ENCODE measurements at regions not wholly inside any gene's neighbourhood (a gene's known extent, or its start where the extent isn't known, plus 50 kb on each side); places are given as distances from the start of the nearest gene placed in this dataset.

DNA sequence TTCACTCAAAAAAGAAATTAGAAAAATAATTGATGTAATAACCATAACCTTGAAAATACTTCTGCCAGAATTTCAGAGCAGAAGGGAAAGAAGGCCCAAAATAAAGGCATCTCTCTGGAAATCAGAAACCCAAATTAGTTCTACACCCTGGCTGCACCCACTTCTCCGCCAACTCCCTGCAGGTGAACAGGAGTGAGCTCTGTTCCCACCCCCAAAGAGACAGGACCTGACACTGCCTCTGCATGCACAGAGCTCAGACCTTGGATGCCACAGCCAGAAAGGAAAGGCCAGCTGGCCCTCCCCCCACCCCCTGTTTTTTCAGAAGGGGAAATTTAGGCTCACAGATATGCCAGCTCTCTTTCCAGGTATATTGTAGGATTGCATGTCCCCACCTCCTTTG lies 228.2 kb downstream of the BCL11B start:
- DNase-seq (ENCODE audit: low read depth), result no peak
- no peak overlapping the region for H3K4me3 ChIP-seq (ENCODE audit: low read depth, low read length)

GRCh38 chr14:99047441-99048031 lies 224.5 kb downstream of the BCL11B start:
- H3K4me3 ChIP-seq (ENCODE audit: low read depth, low read length), result no peak overlapping the region
- DNase-seq (ENCODE audit: low read depth), result peak; percentile 21

DNA sequence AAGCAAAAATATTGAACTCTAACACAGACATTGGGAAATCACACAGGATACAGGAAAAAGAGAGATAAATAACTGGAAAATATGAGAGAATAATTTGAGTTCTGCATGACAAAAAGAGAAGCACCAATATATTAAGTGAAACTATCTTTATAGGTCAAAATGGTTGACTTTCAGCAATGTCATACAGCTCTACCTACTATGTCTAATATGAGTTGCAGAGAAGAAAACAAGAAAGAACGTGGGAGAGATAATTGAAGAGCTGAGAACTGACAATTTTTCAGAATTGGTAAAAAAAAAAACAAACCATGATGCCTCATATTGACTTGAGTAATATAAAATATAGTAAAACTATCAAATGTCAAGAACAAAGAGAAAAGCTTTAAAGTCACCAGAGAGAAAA lies 221.7 kb downstream of the BCL11B start:
- DNase-seq (ENCODE audit: low read depth), result no peak
- H3K4me3 ChIP-seq (ENCODE audit: low read depth, low read length), result no peak overlapping the region

DNA sequence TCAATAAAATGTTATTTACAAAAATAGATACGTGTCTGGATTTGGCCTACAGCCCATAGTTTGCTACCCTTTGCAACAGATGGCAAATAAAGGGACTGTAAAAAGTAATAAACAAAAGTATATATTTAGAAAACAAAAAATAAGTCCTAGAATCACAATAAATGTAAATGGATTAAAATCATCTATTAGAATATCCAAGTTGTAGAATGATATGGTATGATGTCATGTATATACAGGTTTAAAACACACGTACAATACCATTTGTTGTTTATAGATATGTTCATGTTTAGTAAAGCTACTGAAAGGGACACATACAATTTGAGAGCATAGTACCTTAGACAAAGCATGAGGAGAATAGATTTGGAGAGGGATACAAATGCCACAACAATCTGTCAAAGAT lies 219.5 kb downstream of the BCL11B start:
- H3K4me3 ChIP-seq (ENCODE audit: low read depth, low read length), result no peak overlapping the region
- DNase-seq (ENCODE audit: low read depth), result no peak

DNA sequence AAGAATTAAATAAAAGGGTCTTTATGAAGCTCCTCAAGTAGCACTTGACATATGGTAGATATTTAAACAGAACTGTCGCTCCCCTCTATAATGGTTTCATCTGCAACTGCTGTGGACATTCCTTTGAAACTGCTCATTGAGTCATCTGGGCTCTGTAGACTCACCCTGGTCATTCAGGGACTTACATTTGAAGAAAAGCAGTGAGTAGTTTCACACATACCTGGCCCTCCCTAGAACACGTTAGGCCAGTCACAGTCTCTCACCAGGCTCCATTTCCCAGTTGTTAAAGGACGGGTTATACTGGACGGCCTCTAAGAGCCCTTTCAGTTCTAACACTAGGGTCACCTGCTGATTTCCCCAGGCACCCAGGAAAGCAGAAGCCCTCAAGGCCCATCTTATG lies 217.0 kb downstream of the BCL11B start:
- no peak for DNase-seq (ENCODE audit: low read depth)
- no peak overlapping the region for H3K4me3 ChIP-seq (ENCODE audit: low read depth, low read length)

DNA sequence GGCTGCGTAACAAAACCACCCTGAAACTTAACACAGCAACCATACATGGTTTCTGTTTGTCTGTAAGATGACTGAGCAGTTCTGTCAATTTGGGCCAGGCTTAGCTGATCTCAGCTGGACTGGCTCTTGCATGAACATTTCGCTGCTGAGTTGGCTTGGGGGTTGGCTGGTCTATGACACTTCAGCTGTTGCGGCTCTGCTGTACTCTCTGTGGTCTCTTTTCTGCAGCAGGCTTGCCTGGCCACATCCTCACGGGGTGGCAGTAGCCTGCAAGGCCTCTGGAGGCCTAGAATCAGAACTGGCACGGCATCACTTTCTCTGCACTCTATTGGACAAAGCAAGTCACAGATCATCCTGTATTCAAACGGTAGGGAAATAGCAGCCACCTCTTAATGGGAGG lies 216.2 kb downstream of the BCL11B start:
- no peak overlapping the region for H3K4me3 ChIP-seq (ENCODE audit: low read depth, low read length)
- DNase-seq (ENCODE audit: low read depth), result no peak

GRCh38 chr14:99057576-99058083 lies 214.4 kb downstream of the BCL11B start:
- DNase-seq (ENCODE audit: low read depth), result no peak
- H3K4me3 ChIP-seq (ENCODE audit: low read depth, low read length), result no peak overlapping the region

DNA sequence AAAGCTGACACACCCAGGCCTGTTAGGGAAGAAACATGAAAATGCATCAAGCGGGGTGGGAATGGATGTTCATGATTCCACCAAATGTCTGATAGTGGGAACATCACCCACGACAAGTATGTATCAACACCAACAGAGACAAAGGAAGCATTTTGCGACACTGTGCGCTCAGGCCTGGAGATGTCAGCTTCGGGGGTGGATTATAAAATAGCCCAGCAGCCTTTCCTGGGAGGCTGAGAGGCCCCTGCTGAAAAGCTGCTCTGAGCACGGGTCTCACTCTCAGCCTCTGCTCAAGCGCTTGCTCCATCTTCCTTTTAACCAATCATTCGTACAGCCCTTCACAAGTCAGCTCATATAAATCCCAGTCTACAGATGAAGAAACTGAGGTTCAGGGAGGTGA lies 213.5 kb downstream of the BCL11B start:
- no peak for DNase-seq (ENCODE audit: low read depth)

GRCh38 chr14:99062216-99062615 lies 209.8 kb downstream of the BCL11B start:
- DNase-seq (ENCODE audit: low read depth), result no peak
- no peak overlapping the region for H3K4me3 ChIP-seq (ENCODE audit: low read depth, low read length)

More for the DNA sequence above, 213.5 kb downstream of the BCL11B start:
- H3K4me3 ChIP-seq (ENCODE audit: low read depth, low read length), result no peak overlapping the region

DNA sequence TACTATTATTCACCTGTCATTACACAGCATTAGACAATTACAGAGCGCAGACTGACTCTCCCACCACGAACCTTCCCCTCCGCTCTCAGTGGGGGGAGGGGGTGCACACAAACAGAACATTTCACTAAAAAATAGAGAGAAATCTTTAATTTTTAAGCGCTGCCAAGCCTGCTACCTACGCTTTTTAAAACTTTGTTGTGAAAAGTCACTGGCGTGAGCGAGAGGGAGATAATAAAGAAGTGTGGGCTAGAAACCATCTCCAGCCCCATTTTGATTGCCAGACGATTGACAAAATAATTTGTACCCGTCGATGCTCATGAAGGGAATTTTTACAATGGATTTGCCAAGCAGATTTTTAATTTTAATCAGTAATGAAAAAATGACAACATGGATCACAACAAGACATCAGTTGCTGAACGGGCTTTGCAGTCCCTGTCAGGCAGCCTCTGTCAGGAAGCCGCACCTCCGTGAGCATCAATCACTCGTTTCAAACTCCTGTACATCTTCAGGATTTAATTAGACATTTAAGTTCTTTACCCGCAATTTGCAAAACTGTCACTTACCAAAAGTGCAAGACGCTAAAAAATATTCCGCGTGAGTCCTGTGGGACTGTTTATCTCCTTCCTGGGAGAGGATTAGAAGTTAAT lies 209.1 kb downstream of the BCL11B start:
- no peak overlapping the region for H3K4me3 ChIP-seq (ENCODE audit: low read depth, low read length)
- DNase-seq (ENCODE audit: low read depth), result no peak

- no peak for DNase-seq (ENCODE audit: low read depth)
- H3K4me3 ChIP-seq (ENCODE audit: low read depth, low read length), result no peak overlapping the region
These were observed 208.3 kb downstream of the BCL11B start for GRCh38 chr14:99063620-99064225.

GRCh38 chr14:99064262-99064954 lies 207.6 kb downstream of the BCL11B start:
- no peak for DNase-seq (ENCODE audit: low read depth)
- no peak overlapping the region for H3K4me3 ChIP-seq (ENCODE audit: low read depth, low read length)

- H3K4me3 ChIP-seq (ENCODE audit: low read depth, low read length), result no peak overlapping the region
- DNase-seq (ENCODE audit: low read depth), result no peak
These were observed 206.4 kb downstream of the BCL11B start for GRCh38 chr14:99065551-99065950.

DNA sequence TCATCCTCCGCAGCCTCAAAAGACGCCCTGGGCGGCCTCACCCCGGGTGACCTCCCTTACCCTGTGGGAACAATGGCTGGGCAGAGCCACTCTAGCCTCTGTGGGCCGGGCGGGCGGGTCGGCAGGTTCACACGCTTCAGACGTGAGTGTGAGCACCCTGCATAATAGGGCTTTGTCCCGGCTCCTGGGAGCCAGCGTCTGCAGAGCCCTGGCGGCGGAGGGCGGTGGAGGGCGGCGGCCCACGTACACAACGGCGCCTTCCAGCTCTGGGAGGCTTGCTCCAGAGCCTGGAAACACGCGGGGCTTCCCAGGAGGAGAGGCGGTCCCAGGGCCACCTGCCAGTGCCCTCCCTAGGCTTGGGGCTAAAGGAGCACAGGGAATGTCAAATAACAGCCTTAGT lies 205.6 kb downstream of the BCL11B start:
- no peak for DNase-seq (ENCODE audit: low read depth)
- H3K4me3 ChIP-seq (ENCODE audit: low read depth, low read length), result no peak overlapping the region

DNA sequence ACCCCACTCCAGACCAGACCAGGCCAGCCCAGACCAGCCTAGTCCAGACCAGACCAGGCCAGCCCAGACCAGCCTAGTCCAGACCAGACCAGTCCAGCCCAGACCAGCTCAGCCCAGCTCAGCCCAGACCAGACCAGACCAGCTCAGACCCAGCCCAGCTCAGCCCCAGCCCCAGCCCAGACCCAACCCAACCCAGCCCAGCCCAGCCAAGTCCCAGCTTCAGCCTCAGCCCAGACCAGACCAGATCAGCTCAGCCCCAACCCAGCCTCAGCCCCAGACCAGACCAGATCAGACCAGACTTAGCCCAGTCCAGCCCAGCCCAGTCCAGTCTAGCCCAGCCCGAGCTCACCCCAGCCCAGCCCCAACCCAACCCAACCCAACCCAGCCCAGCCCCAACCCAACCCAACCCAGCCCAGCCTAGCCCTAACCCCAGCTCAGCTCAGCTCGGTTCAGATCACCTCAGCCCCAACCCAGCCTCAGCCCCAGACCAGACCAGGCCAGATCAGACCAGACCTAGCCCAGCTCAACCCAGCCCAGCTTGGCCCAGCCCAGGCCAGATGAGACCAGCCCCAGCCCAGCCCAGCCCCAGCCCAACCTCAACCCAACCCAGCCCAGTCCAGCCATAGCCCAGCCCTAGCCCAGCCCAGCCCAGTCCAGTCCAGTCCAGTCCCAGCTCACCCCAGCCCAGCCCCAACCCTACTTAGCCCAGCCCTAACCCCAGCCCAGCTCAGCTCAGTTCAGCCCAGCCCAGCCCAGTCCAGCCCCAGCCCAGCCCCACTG lies 204.7 kb downstream of the BCL11B start:
- no peak overlapping the region for H3K4me3 ChIP-seq (ENCODE audit: low read depth, low read length)
- no peak for DNase-seq (ENCODE audit: low read depth)

DNA sequence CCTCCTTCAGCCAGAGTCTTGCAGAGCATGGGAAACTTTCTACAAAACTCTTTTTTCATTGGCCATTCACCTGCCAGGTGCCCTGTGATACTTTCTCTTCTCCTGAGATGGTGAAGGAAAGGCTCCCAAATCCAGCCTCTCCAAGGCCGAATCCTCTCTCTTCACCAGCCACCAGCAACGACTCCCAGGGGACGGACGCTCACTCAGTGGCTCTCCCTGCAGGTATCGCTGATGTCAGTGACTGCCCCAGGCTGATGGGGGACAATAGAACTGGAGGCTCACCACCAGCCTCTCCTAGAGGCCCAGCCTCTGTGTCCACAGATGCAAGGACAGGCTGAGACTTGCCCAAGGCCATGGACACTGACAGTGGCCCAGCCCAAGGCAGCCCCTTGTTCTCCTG lies 204.1 kb downstream of the BCL11B start:
- H3K4me3 ChIP-seq (ENCODE audit: low read depth, low read length), result no peak overlapping the region
- no peak for DNase-seq (ENCODE audit: low read depth)

DNA sequence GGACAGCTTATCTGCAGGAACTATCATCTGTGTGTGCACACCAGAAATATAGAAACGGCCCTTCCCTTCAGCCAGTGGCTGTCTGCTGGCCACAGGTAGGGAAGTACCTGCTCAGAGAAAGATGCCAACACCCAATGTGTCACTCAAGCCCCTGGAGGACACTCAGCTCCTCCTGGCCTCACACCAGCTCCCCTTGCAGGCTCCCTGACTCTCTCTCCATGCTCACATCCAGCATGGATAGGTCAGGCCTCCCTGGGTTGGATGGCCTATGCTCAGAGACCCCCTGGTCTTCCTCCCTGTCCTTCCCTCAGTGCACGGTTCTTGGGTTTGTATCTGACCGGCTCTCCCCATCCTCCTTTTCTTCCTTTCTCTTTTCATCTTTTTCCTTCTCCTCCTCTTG lies 202.1 kb downstream of the BCL11B start:
- no peak for DNase-seq (ENCODE audit: low read depth)
- H3K4me3 ChIP-seq (ENCODE audit: low read depth, low read length), result no peak overlapping the region

DNA sequence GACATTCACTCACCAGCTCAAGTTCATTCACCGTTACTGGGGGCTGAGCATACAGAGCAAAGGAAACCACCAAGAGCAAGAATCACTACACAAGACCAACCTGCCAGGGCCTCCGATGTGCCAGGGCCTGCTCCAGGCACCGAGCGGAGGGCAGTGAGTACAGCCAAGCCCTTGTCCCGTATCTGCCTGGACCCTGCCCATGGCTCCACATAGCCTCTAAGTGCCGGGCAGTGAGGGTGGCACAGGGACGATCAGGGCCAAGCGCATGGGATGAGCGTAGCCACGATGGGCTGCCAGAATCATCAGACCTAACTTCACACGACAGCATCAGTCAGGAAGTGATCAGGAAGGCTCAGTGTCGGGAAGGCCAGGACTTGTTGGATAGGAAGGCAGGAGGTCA lies 199.6 kb downstream of the BCL11B start:
- DNase-seq (ENCODE audit: low read depth), result no peak
- H3K4me3 ChIP-seq (ENCODE audit: low read depth, low read length), result no peak overlapping the region

DNA sequence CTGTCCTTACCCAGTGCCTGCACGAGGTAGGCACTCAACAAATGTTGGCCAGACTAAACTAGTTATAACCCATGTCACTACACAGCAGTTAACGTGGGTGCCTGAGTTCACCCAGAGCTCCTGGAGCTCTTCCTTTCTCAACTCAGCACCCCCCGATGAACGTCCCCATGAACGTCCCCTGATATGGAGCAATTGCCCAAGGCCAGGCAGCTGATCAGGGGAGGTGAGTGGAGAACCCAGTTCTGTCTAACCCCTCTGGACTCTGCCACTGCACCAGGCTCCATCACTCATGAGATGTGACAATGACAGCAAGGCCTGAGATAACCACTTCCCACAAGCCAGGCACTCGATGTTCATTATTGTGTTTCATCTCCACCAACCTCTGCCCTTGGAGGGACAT lies 199.0 kb downstream of the BCL11B start:
- no peak overlapping the region for H3K4me3 ChIP-seq (ENCODE audit: low read depth, low read length)
- DNase-seq (ENCODE audit: low read depth), result no peak

DNA sequence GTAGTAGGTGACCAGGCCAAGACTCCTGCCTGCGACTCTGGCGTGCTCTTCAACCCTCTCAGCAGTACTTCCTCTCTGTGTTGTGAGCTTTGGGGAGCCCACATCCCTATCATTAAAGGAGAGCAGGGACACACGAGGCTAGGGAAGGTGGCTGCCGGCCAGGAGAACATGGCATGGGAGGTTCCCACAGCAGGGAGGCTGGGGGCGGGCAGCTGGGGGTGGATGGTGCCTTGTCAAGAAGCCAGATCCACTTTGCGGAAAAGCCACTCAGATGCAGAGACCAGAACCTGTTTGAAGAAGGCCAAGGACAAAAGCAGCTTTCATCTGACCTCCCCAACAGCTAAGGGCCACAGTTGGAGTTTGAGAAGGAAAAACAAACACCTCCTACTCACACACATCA lies 198.6 kb downstream of the BCL11B start:
- DNase-seq (ENCODE audit: low read depth), result no peak
- no peak overlapping the region for H3K4me3 ChIP-seq (ENCODE audit: low read depth, low read length)
